Liver (tissue), 8 donors: ENCODE measurements at regions not wholly inside any gene's neighbourhood (a gene's known extent, or its start where the extent isn't known, plus 50 kb on each side); places are given as distances from the start of the nearest gene placed in this dataset.
"Not testable (repeated sequence)": the region's sequence is repeated elsewhere in the genome, so short reads cannot be mapped to it uniquely, and the experiment has no call there.

Experiments used
- DNase-seq: peaks from one replicate; pipeline ENCODE4 v3.0.0-alpha.2; 2017; ENCODE audit warnings: low spot score
- H3K27ac ChIP-seq, 2 donors: one replicate each; pipeline ENCODE4 v1.7.0; 2013; ENCODE audit warnings: inconsistent platforms in 2 of 2, low read length in 2 of 2, control low read depth in 1 of 2, low read depth in 1 of 2, mild to moderate bottlenecking in 1 of 2
- H3K27me3 ChIP-seq, 4 donors: one replicate each; pipeline versions ENCODE4 v1.6.1 to v1.7.0; 2013; ENCODE audit warnings: low read length in 3 of 4, inconsistent platforms in 1 of 4, mild to moderate bottlenecking in 1 of 4, moderate library complexity in 1 of 4; ENCODE audit not compliant: control insufficient read depth in 4 of 4, insufficient read depth in 4 of 4
- H3K36me3 ChIP-seq, 4 donors: one replicate each; pipeline versions ENCODE4 v1.6.1 to v1.7.0; 2013; ENCODE audit warnings: low read length in 3 of 4, mild to moderate bottlenecking in 3 of 4, low read depth in 1 of 4, moderate library complexity in 1 of 4; ENCODE audit not compliant: control insufficient read depth in 4 of 4, insufficient read depth in 3 of 4
- H3K4me1 ChIP-seq, 4 donors: one replicate each; pipeline versions ENCODE4 v1.6.1 to v1.7.0; 2013; ENCODE audit warnings: low read length in 3 of 4, mild to moderate bottlenecking in 3 of 4, moderate library complexity in 1 of 4; ENCODE audit not compliant: control insufficient read depth in 4 of 4, insufficient read depth in 4 of 4
- H3K4me3 ChIP-seq, 3 donors: one replicate each; pipeline versions ENCODE4 v1.6.1 to v1.7.0; 2013; ENCODE audit warnings: low read length in 3 of 3, control low read depth in 1 of 3, low read depth in 1 of 3, mild to moderate bottlenecking in 1 of 3
- H3K9ac ChIP-seq, 2 donors: one replicate each; pipeline ENCODE4 v1.7.0; 2013; ENCODE audit warnings: low read length in 2 of 2, mild to moderate bottlenecking in 2 of 2, moderate library complexity in 2 of 2, control low read depth in 1 of 2, low read depth in 1 of 2
- H3K9me3 ChIP-seq, 4 donors: one replicate each; pipeline versions ENCODE4 v1.6.1 to v1.7.0; 2013; ENCODE audit warnings: low read length in 3 of 4; ENCODE audit not compliant: control insufficient read depth in 4 of 4
- ATF3 ChIP-seq: IDR thresholded peaks from 2 replicates; pipeline ENCODE4 v1.6.1; 2016; ENCODE audit warnings: antibody characterized with exemption
- CTCF ChIP-seq: fragments of 150-350 bp; IDR thresholded peaks from 2 replicates; pipeline ENCODE4 v1.5.1; 2017; ENCODE audit warnings: improper control_type of control experiment, low read depth, low read length; ENCODE audit not compliant: missing input control
- EGR1 ChIP-seq, 2 donors: IDR thresholded peaks; 2 replicates each; pipeline ENCODE4 v1.6.1; 2016 to 2018; ENCODE audit warnings: antibody characterized with exemption in 2 of 2, low read depth in 2 of 2
- FOXA1 ChIP-seq: IDR thresholded peaks from 2 replicates; pipeline ENCODE4 v1.6.1; 2016; ENCODE audit warnings: antibody characterized with exemption
- GABPA ChIP-seq, 2 donors: IDR thresholded peaks in 1 of 2; conservative IDR thresholded peaks in 1 of 2; 2 replicates each; pipeline ENCODE4 v1.6.1; 2016; ENCODE audit warnings: antibody characterized with exemption in 2 of 2, mild to moderate bottlenecking in 1 of 2, moderate library complexity in 1 of 2
- HNF4A ChIP-seq, 2 donors: conservative IDR thresholded peaks; 2 replicates each; pipeline ENCODE4 v1.6.1; 2016; ENCODE audit warnings: antibody characterized with exemption in 2 of 2, mild to moderate bottlenecking in 2 of 2
- HNF4G ChIP-seq: IDR thresholded peaks from 2 replicates; pipeline ENCODE4 v1.6.1; 2016; ENCODE audit warnings: antibody characterized with exemption
- JUND ChIP-seq, 2 donors: IDR thresholded peaks; 2 replicates each; pipeline ENCODE4 v1.6.1; 2016; ENCODE audit warnings: antibody characterized with exemption in 2 of 2
- MAX ChIP-seq: IDR thresholded peaks from 2 replicates; pipeline ENCODE4 v1.6.1; 2016; ENCODE audit warnings: antibody characterized with exemption
- NR2F2 ChIP-seq: IDR thresholded peaks from 2 replicates; pipeline ENCODE4 v1.6.1; 2016; ENCODE audit warnings: antibody characterized with exemption
- RAD21 ChIP-seq, 2 donors: IDR thresholded peaks; 2 replicates each; pipeline ENCODE4 v1.6.1; 2016; ENCODE audit warnings: antibody characterized with exemption in 2 of 2, mild to moderate bottlenecking in 2 of 2
- RXRA ChIP-seq, 2 donors: IDR thresholded peaks; 2 replicates each; pipeline ENCODE4 v1.6.1; 2017 to 2018; ENCODE audit warnings: antibody characterized with exemption in 2 of 2, mild to moderate bottlenecking in 1 of 2
- SP1 ChIP-seq: IDR thresholded peaks from 2 replicates; pipeline ENCODE4 v1.6.1; 2018; ENCODE audit warnings: antibody characterized with exemption, mild to moderate bottlenecking
- TAF1 ChIP-seq: conservative IDR thresholded peaks from 2 replicates; pipeline ENCODE4 v1.6.1; 2016; ENCODE audit warnings: antibody characterized with exemption, mild to moderate bottlenecking
- YY1 ChIP-seq: IDR thresholded peaks from 2 replicates; pipeline ENCODE4 v1.6.1; 2016; ENCODE audit warnings: antibody characterized with exemption, mild to moderate bottlenecking
- ZBTB33 ChIP-seq: IDR thresholded peaks from 2 replicates; pipeline ENCODE4 v1.6.1; 2016; ENCODE audit warnings: antibody characterized with exemption
- WGBS: extraction: QIAGEN DNeasy Blood & Tissue Kit; methylation state at CpG from one replicate; pipeline ENCODE4 v1.1.7; 2013; 5-methylcytosine and 5-hydroxymethylcytosine counted together
- donor health status: healthy.
- donor health status: healthy.
- donor health status: healthy.
- donor health status: healthy.
- donor health status: healthy.

GRCh38 chr1:66424530-66424929 is 109.4 kb upstream of the SGIP1 start:
- not testable (repeated sequence) for H3K27me3 ChIP-seq, H3K9ac ChIP-seq, H3K4me3 ChIP-seq, H3K4me1 ChIP-seq, H3K36me3 ChIP-seq, DNase-seq, H3K9me3 ChIP-seq, H3K27ac ChIP-seq
- WGBS: 97% methylated on average over 2 of the region's 3 CpGs

- TF ChIP-seq EGR1 (IDR thresholded peaks at IDR 0.05; ENCODE audit: low read depth in 2 of 2) (no peak), YY1 (no peak), HNF4G (no peak), JUND (IDR thresholded peaks at IDR 0.05) (no peak), SP1 (no peak), MAX (no peak), TAF1 (no peak), ATF3 (no peak), FOXA1 (no peak), RXRA (IDR thresholded peaks at IDR 0.05) (no peak), RAD21 (IDR thresholded peaks at IDR 0.05) (no peak), CTCF (no peak), ZBTB33 (no peak), HNF4A (conservative IDR thresholded peaks at IDR 0.05) (no peak), NR2F2 (no peak), GABPA (IDR thresholded peaks at IDR 0.05 in 1 of 2, conservative IDR thresholded peaks at IDR 0.05 in 1 of 2) (no peak)
- H3K27ac ChIP-seq: no peak overlapping the region
- H3K9ac ChIP-seq: no peak overlapping the region
- H3K27me3 ChIP-seq: no peaks in the 10 kb centered on the region
- 51% methylated on average over 4 of the region's 4 CpGs for WGBS
- peaks cover 0 to 2% (median 0%) of the 10 kb centered on the region in 4 donors for H3K9me3 ChIP-seq
- H3K4me1 ChIP-seq: no peaks in the 10 kb centered on the region
- no peak for DNase-seq
- no peak overlapping the region for H3K4me3 ChIP-seq
- H3K36me3 ChIP-seq: no peaks in the 10 kb centered on the region
Measured at GRCh38 chr1:66426239-66426853, 107.6 kb upstream of the SGIP1 start.

GRCh38 chr1:66430815-66431214 is 103.1 kb upstream of the SGIP1 start:
- H3K9me3 ChIP-seq, H3K9ac ChIP-seq, H3K4me1 ChIP-seq, H3K4me3 ChIP-seq, H3K27me3 ChIP-seq, H3K27ac ChIP-seq, H3K36me3 ChIP-seq, DNase-seq: not testable (repeated sequence)
